ENCODE measurements at regions not wholly inside any gene's neighbourhood (a gene's known extent, or its start where the extent isn't known, plus 50 kb on each side); places are given as distances from the start of the nearest gene placed in this dataset.

GRCh38 chr5:53820119-53820801 lies 259.8 kb downstream of the NDUFS4 start:
- no peak for TF ChIP-seq POLR2A (IDR thresholded peaks at IDR 0.05)
- TF ChIP-seq CTCF (IDR thresholded peaks at IDR 0.05 in 8 of 11, conservative IDR thresholded peaks at IDR 0.05 in 3 of 11): no peak
